T-helper 17 cell (primary cell): ENCODE measurements at regions not wholly inside any gene's neighbourhood (a gene's known extent, or its start where the extent isn't known, plus 50 kb on each side); places are given as distances from the start of the nearest gene placed in this dataset.

ENCODE experiments used
- ATAC-seq: fragments of 150-1000 bp; cut with Tn5 transposase; 2 replicates; pipeline ENCODE4 v1.10.0; 2021; ENCODE audit warnings: mild to moderate bottlenecking, moderate library complexity
- DNase-seq, 3 donors: peaks; one replicate each; pipeline versions ENCODE4 v3.0.0 to v3.0.0-alpha.2; 2020 to 2021
- H3K9me3 ChIP-seq: one replicate; pipeline ENCODE4 v1.7.0; 2013; ENCODE audit warnings: low read length, mild to moderate bottlenecking; ENCODE audit not compliant: control insufficient read depth, poor library complexity, severe bottlenecking
- H3K27ac Mint-ChIP-seq: one replicate; pipeline ENCODE4 v1.8.0; 2022; ENCODE audit warnings: mild to moderate bottlenecking, moderate library complexity, mixed read lengths
- H3K27me3 Mint-ChIP-seq: one replicate; pipeline ENCODE4 v1.8.0; 2022; ENCODE audit warnings: mixed read lengths
- H3K36me3 Mint-ChIP-seq: one replicate; pipeline ENCODE4 v1.8.0; 2022; ENCODE audit warnings: low read depth, mixed read lengths
- H3K4me1 Mint-ChIP-seq: one replicate; pipeline ENCODE4 v1.8.0; 2022; ENCODE audit warnings: mild to moderate bottlenecking, mixed read lengths
- H3K4me3 Mint-ChIP-seq: one replicate; pipeline ENCODE4 v1.8.0; 2022; ENCODE audit warnings: mild to moderate bottlenecking, moderate library complexity, mixed read lengths

DNA sequence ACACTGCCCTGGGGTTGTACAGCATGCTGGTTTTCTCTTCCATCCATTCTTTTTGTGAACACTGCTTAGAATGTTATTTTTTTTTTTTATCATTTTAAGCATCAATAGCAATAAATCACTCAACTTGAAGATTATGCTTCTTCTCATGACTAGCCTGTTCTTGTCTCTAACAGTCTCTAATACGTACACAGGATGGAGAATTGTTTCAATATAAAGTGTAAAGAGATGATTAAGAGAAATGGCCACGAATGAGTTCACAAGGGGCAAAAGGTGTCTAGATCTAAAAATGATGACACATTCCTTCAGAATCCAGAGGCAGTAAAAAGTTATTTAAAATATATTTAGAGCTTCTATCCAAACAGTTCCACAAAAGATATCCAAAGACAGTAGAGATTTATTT, 390.2 kb downstream of the HDGFL1 start:
- no peak for ATAC-seq
- H3K4me1 Mint-ChIP-seq: peaks cover 9% of the 10 kb centered on the region
- no peaks in the 10 kb centered on the region for H3K27me3 Mint-ChIP-seq
- no peak overlapping the region for H3K4me3 Mint-ChIP-seq
- H3K9me3 ChIP-seq: no peaks in the 10 kb centered on the region
- H3K27ac Mint-ChIP-seq: no peak overlapping the region
- no peaks in the 10 kb centered on the region for H3K36me3 Mint-ChIP-seq
- DNase-seq: no peak

- Mint-ChIP-seq H3K27ac (no peak overlapping the region), H3K27me3 (no peaks in the 10 kb centered on the region), H3K36me3 (no peaks in the 10 kb centered on the region), H3K4me1 (no peaks in the 10 kb centered on the region), H3K4me3 (no peak overlapping the region)
- DNase-seq: no peak
- no peak for ATAC-seq
- no peaks in the 10 kb centered on the region for H3K9me3 ChIP-seq
Observed at GRCh38 chr6:22964334-22964733, 395.0 kb downstream of the HDGFL1 start.

DNA sequence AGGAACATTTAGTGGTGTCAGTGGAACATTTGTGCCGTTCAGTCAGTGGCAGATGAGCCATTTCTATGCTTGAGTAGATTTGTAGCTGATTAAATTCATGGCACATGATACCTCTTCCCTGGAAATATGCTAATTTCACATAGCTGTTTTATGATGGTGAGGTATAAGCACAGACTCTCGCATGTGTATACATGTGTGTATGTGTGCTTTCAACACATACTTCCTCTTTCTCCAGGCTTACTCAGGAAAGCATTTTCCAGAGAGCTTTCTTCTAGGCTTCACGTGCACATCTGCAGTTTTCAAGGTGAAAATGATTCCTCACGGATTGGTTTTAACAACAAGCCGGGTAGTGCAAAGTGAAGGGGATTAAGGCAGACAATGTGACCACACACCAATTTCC, 396.5 kb downstream of the HDGFL1 start:
- Mint-ChIP-seq H3K27ac (no peak overlapping the region), H3K27me3 (no peaks in the 10 kb centered on the region), H3K4me1 (no peaks in the 10 kb centered on the region), H3K36me3 (no peaks in the 10 kb centered on the region), H3K4me3 (no peak overlapping the region)
- no peak for ATAC-seq
- DNase-seq: no peak
- no peaks in the 10 kb centered on the region for H3K9me3 ChIP-seq

DNA sequence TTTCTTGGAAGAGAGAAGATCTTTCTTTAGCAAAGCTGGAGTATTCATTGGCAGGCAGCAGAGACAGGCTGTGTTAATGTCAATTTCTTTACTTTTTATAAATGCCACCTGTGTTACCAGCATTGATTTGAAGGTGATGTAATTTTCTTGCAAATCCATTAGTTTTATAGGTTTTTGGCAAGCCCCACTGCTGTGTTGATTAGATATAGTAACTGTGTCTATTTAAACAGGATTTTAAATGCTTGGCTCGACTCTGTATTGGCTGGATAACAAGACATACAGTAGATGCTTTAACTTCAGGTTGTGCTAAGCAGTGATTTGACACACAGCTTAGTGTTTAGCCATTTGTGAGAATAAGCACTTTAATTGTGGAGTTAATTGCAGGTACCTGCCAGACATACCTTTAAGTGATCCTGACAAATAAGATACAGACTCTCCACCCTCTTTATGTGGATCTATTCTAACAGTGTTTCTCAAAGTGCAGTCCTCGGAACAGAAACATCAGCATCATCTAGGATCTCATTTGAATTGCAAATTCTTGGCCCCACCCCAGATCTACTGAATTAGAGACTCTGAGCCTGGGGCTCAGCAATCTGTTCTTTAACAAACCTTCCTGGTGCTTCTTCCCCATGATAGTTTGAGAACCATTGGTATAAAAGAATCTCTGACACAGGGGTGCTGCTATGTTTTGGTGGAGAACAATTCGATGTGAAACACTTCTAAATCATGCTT, 397.5 kb downstream of the HDGFL1 start:
- DNase-seq (no peak), ATAC-seq (no peak)
- Mint-ChIP-seq H3K27ac (no peak overlapping the region), H3K4me3 (no peak overlapping the region), H3K4me1 (no peaks in the 10 kb centered on the region), H3K27me3 (no peaks in the 10 kb centered on the region), H3K36me3 (no peaks in the 10 kb centered on the region)
- no peaks in the 10 kb centered on the region for H3K9me3 ChIP-seq

DNA sequence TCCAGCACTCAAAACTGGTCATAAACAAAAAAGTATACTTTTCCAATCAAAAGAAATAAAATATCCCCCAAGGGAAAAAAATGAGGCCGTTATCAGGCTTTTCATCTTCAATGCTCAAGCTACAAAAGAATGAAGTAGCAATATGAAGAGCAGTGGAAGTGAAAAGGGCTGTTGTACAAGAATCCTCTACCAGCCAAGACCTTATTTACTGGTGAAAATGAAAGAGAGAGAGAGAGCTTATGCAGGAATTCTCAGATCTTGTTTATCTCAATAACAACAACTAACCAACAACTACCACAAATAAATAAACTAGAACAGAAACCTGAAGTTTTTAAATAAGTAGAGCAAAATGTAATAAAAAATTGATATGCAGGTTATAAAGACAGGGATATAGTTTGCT, 400.6 kb downstream of the HDGFL1 start:
- no peak for ATAC-seq
- Mint-ChIP-seq H3K36me3 (no peaks in the 10 kb centered on the region), H3K27ac (no peak overlapping the region)

DNA sequence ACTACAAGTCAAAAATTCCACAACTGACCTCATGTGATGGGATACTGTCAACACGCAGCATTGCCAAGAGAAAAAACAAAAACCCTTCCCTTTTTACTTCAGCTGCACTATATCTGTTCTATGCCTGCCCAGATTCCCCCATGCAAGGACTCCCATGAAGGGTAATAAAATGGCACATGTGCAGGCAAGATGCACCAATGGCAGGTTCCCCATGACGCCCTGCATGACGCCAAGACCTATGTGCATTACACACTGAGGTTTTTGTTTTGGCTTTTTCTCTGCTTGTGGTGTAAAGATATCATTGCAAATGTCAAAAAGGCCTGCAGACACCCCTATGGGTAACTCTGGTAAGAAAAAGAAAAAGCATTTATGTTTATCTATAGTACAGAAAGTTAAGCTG, 403.4 kb downstream of the HDGFL1 start:
- no peak for ATAC-seq
- Mint-ChIP-seq H3K4me3 (no peak overlapping the region), H3K36me3 (no peaks in the 10 kb centered on the region), H3K4me1 (no peaks in the 10 kb centered on the region), H3K27ac (no peak overlapping the region), H3K27me3 (no peaks in the 10 kb centered on the region)
- DNase-seq: no peak
- H3K9me3 ChIP-seq: no peaks in the 10 kb centered on the region

More for the DNA sequence above, 400.6 kb downstream of the HDGFL1 start:
- H3K27me3 Mint-ChIP-seq: no peaks in the 10 kb centered on the region
- no peak overlapping the region for H3K4me3 Mint-ChIP-seq
- no peaks in the 10 kb centered on the region for H3K9me3 ChIP-seq
- no peaks in the 10 kb centered on the region for H3K4me1 Mint-ChIP-seq
- no peak for DNase-seq

DNA sequence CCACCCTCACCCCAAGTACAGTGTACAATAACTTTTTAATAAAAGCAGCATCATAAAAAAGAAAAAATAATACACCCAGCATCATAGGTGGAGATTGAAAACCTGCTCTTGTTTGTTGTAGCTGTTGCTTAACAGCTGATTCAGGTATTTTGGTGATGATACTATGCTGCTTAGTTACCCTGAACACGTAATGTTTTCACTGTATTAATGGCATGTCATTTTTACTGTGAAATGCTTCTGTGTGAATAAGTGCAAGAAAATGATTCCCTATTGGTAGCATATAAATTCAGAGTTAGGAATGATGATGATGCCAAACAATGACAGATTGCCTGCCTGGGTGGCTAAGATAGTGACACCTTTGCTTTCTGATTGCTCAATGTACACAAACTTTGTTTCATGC, 405.7 kb downstream of the HDGFL1 start:
- H3K4me1 Mint-ChIP-seq: no peaks in the 10 kb centered on the region
- no peak overlapping the region for H3K4me3 Mint-ChIP-seq
- no peak for DNase-seq
- ATAC-seq: no peak
- no peaks in the 10 kb centered on the region for H3K9me3 ChIP-seq
- no peaks in the 10 kb centered on the region for H3K27me3 Mint-ChIP-seq
- no peak overlapping the region for H3K27ac Mint-ChIP-seq
- no peaks in the 10 kb centered on the region for H3K36me3 Mint-ChIP-seq

- no peaks in the 10 kb centered on the region for H3K27me3 Mint-ChIP-seq
- DNase-seq (no peak), ATAC-seq (no peak)
Observed at GRCh38 chr6:22980446-22980845, 411.1 kb downstream of the HDGFL1 start.

GRCh38 chr6:23002044-23002619, 432.8 kb downstream of the HDGFL1 start:
- no peak for DNase-seq
- Mint-ChIP-seq H3K36me3 (no peaks in the 10 kb centered on the region), H3K4me1 (no peaks in the 10 kb centered on the region), H3K27me3 (no peaks in the 10 kb centered on the region), H3K4me3 (no peak overlapping the region), H3K27ac (no peak overlapping the region)
- ATAC-seq: no peak
- H3K9me3 ChIP-seq: no peaks in the 10 kb centered on the region

More at GRCh38 chr6:22980446-22980845, 411.1 kb downstream of the HDGFL1 start:
- Mint-ChIP-seq H3K4me3 (no peak overlapping the region), H3K4me1 (no peaks in the 10 kb centered on the region), H3K27ac (no peak overlapping the region), H3K36me3 (no peaks in the 10 kb centered on the region)
- H3K9me3 ChIP-seq: no peaks in the 10 kb centered on the region

DNA sequence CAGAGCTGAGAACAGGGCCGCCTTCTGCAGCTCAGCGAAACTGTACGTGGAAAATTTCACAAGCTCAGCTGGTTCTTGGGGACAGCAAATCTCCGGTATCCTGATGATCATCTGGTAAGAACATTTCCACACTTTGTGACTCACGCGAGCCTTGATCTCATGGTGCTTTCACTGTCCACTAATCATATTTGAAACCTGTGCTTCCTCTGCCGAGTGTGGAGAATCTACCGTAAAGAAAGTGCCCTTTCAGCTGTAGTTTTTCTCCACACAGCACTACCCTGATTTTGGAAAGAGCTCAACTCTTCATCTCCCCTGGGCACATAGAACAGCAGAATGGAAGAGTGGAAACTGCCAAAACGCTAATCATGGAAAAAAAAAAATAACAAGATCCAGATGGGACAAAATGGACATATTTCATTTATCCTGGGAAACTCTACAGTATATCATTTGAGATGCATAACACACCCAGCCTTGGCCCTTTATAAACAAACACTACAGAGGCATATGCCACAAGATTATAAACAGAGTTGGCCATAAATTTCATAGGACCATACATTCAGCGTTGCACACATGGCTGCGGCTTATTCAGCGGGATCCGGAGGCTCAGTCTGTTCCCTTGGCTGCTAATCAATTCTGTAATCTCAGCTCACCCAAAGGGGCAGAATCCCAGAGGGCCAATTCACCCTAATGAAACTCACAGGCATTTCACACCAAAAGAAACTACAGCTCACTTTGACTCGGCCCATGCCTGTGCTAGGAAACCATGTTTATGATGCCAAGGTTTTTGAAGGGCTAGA, 434.5 kb downstream of the HDGFL1 start:
- ATAC-seq (no peak), DNase-seq (no peak)
- H3K4me1 Mint-ChIP-seq: no peaks in the 10 kb centered on the region
- H3K9me3 ChIP-seq: no peaks in the 10 kb centered on the region
- no peaks in the 10 kb centered on the region for H3K36me3 Mint-ChIP-seq
- H3K4me3 Mint-ChIP-seq: no peak overlapping the region
- no peaks in the 10 kb centered on the region for H3K27me3 Mint-ChIP-seq
- no peak overlapping the region for H3K27ac Mint-ChIP-seq

DNA sequence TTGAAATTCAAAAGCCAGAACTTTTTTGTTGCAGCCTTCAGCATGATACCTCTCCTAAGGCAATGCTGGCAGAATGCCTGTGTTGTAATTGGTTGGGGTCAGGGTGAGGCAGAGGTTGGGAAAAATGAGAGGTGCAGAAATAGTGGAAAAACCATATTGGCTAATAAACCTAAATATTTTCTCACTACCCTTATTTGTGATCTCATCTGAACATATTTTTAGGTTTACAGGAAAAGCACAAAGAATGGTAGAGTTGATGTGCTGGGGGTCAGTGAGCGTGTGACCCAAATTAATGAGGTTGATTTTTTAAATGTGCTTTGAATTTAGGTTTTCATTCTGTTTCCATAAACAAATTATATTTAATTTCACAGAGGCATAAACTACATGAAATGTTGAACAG, 437.3 kb downstream of the HDGFL1 start:
- H3K9me3 ChIP-seq: no peaks in the 10 kb centered on the region
- DNase-seq (no peak), ATAC-seq (no peak)
- no peak overlapping the region for H3K4me3 Mint-ChIP-seq
- no peak overlapping the region for H3K27ac Mint-ChIP-seq
- H3K4me1 Mint-ChIP-seq: no peaks in the 10 kb centered on the region
- H3K36me3 Mint-ChIP-seq: no peaks in the 10 kb centered on the region
- H3K27me3 Mint-ChIP-seq: no peaks in the 10 kb centered on the region

DNA sequence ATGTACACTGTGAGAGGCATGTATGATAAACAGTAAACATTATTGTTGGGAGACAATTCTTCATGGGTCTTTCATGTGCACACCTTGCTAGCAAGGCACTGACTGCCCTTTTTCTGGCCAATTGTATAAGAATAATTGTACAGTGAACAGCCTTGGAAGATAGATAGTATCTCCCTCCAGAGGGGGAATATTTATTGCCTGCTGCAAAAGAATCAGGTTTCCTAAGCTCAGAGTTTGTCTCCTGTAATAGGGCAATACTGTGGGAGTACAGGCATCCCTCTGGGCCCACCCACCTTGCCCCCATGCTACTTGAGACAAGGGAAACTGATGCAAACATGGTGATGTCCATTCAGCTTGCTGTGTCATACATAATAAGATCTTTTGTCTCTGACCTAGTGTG, 442.2 kb downstream of the HDGFL1 start:
- no peak overlapping the region for H3K27ac Mint-ChIP-seq
- no peak overlapping the region for H3K4me3 Mint-ChIP-seq
- H3K9me3 ChIP-seq: no peaks in the 10 kb centered on the region
- H3K27me3 Mint-ChIP-seq: no peaks in the 10 kb centered on the region
- H3K4me1 Mint-ChIP-seq: no peaks in the 10 kb centered on the region
- no peak for ATAC-seq
- no peak for DNase-seq
- no peaks in the 10 kb centered on the region for H3K36me3 Mint-ChIP-seq

GRCh38 chr6:23013776-23014175, 444.4 kb downstream of the HDGFL1 start:
- ATAC-seq (no peak), DNase-seq (no peak)
- H3K27ac Mint-ChIP-seq: no peak overlapping the region
- no peaks in the 10 kb centered on the region for H3K4me1 Mint-ChIP-seq
- H3K4me3 Mint-ChIP-seq: no peak overlapping the region
- no peaks in the 10 kb centered on the region for H3K27me3 Mint-ChIP-seq
- no peaks in the 10 kb centered on the region for H3K9me3 ChIP-seq
- no peaks in the 10 kb centered on the region for H3K36me3 Mint-ChIP-seq
